Esophagus muscularis mucosa (tissue), 4 donors: ENCODE measurements at regions not wholly inside any gene's neighbourhood (a gene's known extent, or its start where the extent isn't known, plus 50 kb on each side); places are given as distances from the start of the nearest gene placed in this dataset.

Source experiments
- DNase-seq: peaks from one replicate; pipeline ENCODE4 v3.0.0-alpha.2; 2017; ENCODE audit errors: extremely low spot score
- H3K27ac ChIP-seq, 4 donors: fragments of 200-600 bp; sonication (generic); replicated peaks in 1 of 4; 1 replicate in 3 of 4; 2 replicates in 1 of 4; pipeline ENCODE4 v1.5.1; 2016 to 2019; ENCODE audit warnings: mild to moderate bottlenecking in 1 of 4
- H3K27me3 ChIP-seq, 4 donors: fragments of 200-600 bp; sonication (generic); one replicate each; pipeline versions ENCODE4 v1.5.1 to v1.6.0; 2016 to 2019
- H3K36me3 ChIP-seq, 4 donors: fragments of 200-600 bp; sonication (generic); one replicate each; pipeline ENCODE4 v1.5.1; 2016 to 2019
- H3K4me1 ChIP-seq, 4 donors: fragments of 200-600 bp; sonication (generic); one replicate each; pipeline ENCODE4 v1.5.1; 2016 to 2019
- H3K4me3 ChIP-seq, 4 donors: fragments of 200-600 bp; sonication (generic); 1 replicate in 2 of 4; 2 replicates in 2 of 4; pipeline ENCODE4 v1.5.1; 2016 to 2019; ENCODE audit warnings: mild to moderate bottlenecking in 4 of 4, moderate library complexity in 1 of 4
- H3K9me3 ChIP-seq, 4 donors: fragments of 200-600 bp; sonication (generic); 1 replicate in 3 of 4; 2 replicates in 1 of 4; pipeline ENCODE4 v1.5.1; 2016 to 2019
- CTCF ChIP-seq, 3 experiments: fragments of 200-600 bp in 2 of 3; fragments of 450-650 bp in 1 of 3; sonication (generic) in 2 of 3; IDR thresholded peaks; one replicate each; pipeline ENCODE4 v1.5.1; 2017 to 2019; ENCODE audit warnings: antibody characterized with exemption in 3 of 3, mild to moderate bottlenecking in 2 of 3, moderate library complexity in 1 of 3
- EP300 ChIP-seq: sonication (generic); formaldehyde crosslinking; IDR thresholded peaks from one replicate; pipeline ENCODE4 v1.6.1; 2017; ENCODE audit warnings: antibody characterized with exemption
- POLR2A ChIP-seq: fragments of 450-650 bp; IDR thresholded peaks from one replicate; pipeline ENCODE4 v1.6.1; 2017; ENCODE audit warnings: antibody characterized with exemption, moderate library complexity, mild to moderate bottlenecking, low read depth
- POLR2AphosphoS5 ChIP-seq, 2 donors: sonication (generic); formaldehyde crosslinking; IDR thresholded peaks; one replicate each; pipeline ENCODE4 v1.6.1; 2017; ENCODE audit warnings: antibody characterized with exemption in 2 of 2
- WGBS: methylation state at CpG from one replicate; pipeline ENCODE4 v1.1.5; 2018; 5-methylcytosine and 5-hydroxymethylcytosine counted together
- intact Hi-C: fragments of 100-400 bp; cut with DNase I; formaldehyde crosslinking; loops from one replicate; pipeline ENCODE4 v1.15.1; 2023

GRCh38 chr10:94075506-94075905, 81.8 kb downstream of the PLCE1 start:
- intact Hi-C loops, result loop anchor here (2.0 to 10.0 kb wide), 3 partner anchors 161 to 369 kb away; no protein-coding TSS in a partner anchor
- no peak overlapping the region for H3K27ac ChIP-seq
- no peaks in the 10 kb centered on the region for H3K9me3 ChIP-seq
- H3K4me3 ChIP-seq, result no peak overlapping the region
- 62% methylated on average over 2 of the region's 2 CpGs for WGBS
- H3K27me3 ChIP-seq, result no peaks in the 10 kb centered on the region
- H3K4me1 ChIP-seq, result peaks cover 23 to 39% (median 27%) of the 10 kb centered on the region in 4 donors
- no peak for DNase-seq
- H3K36me3 ChIP-seq, result no peaks in the 10 kb centered on the region
- no peak for TF ChIP-seq POLR2AphosphoS5 (IDR thresholded peaks at IDR 0.05)
- TF ChIP-seq POLR2A, result no peak
- no peak for TF ChIP-seq CTCF (IDR thresholded peaks at IDR 0.05)
- TF ChIP-seq EP300, result no peak

- no peaks in the 10 kb centered on the region for H3K36me3 ChIP-seq
- TF ChIP-seq CTCF (IDR thresholded peaks at IDR 0.05) (peak; percentile 60 to 71 (median 67)), POLR2AphosphoS5 (IDR thresholded peaks at IDR 0.05) (peak; percentile 13 to 49), POLR2A (no peak)
- H3K27ac ChIP-seq, result peak overlapping the region; percentile 43 to 67 (median 54)
- intact Hi-C loops, result loop anchor here (10.0 kb wide), 2 partner anchors 162 to 368 kb away; no protein-coding TSS in a partner anchor
- no peaks in the 10 kb centered on the region for H3K27me3 ChIP-seq
- peaks cover 0 to 6% (median 0%) of the 10 kb centered on the region in 4 donors for H3K9me3 ChIP-seq
- peaks cover 23 to 39% (median 27%) of the 10 kb centered on the region in 4 donors for H3K4me1 ChIP-seq
- DNase-seq, result no peak
- WGBS, result 16% methylated on average over 2 of the region's 2 CpGs
- peak overlapping the region in 1 of 4 donors; percentile 15 for H3K4me3 ChIP-seq
These were observed 82.7 kb downstream of the PLCE1 start for GRCh38 chr10:94076325-94076841.

- Histone ChIP-seq H3K4me3 (no peak overlapping the region), H3K27me3 (no peaks in the 10 kb centered on the region), H3K9me3 (peaks cover 0 to 9% (median 3%) of the 10 kb centered on the region in 4 donors), H3K4me1 (peaks cover 23 to 39% (median 27%) of the 10 kb centered on the region in 4 donors), H3K36me3 (no peaks in the 10 kb centered on the region), H3K27ac (peak overlapping the region in 3 of 4 donors; percentile 43 to 67 (median 63))
- DNase-seq, result no peak
- WGBS, result 41% methylated on average over 4 of the region's 4 CpGs
- no peak for TF ChIP-seq EP300
- no peak for TF ChIP-seq CTCF (IDR thresholded peaks at IDR 0.05)
- no peak for TF ChIP-seq POLR2A
- no peak for TF ChIP-seq POLR2AphosphoS5 (IDR thresholded peaks at IDR 0.05)
- intact Hi-C loops, result loop anchor here (10.0 kb wide), 2 partner anchors 162 to 368 kb away; no protein-coding TSS in a partner anchor
These were observed 83.3 kb downstream of the PLCE1 start for GRCh38 chr10:94077042-94077441.

- no peak for DNase-seq
- no peaks in the 10 kb centered on the region for H3K36me3 ChIP-seq
- H3K4me1 ChIP-seq, result peaks cover 23 to 58% (median 45%) of the 10 kb centered on the region in 4 donors
- no peak overlapping the region for H3K4me3 ChIP-seq
- TF ChIP-seq CTCF (IDR thresholded peaks at IDR 0.05) (no peak), EP300 (no peak), POLR2AphosphoS5 (IDR thresholded peaks at IDR 0.05) (no peak), POLR2A (no peak)
- no peak overlapping the region for H3K27ac ChIP-seq
- no peaks in the 10 kb centered on the region for H3K27me3 ChIP-seq
- H3K9me3 ChIP-seq, result peaks cover 0 to 9% (median 4%) of the 10 kb centered on the region in 4 donors
- intact Hi-C loops, result loop anchor here (10.0 kb wide), 1 partner anchor 115 kb away; no protein-coding TSS in a partner anchor
These were observed 86.4 kb downstream of the PLCE1 start for GRCh38 chr10:94080108-94080507.
